ENCODE measurements at regions not wholly inside any gene's neighbourhood (a gene's known extent, or its start where the extent isn't known, plus 50 kb on each side); places are given as distances from the start of the nearest gene placed in this dataset.

GRCh38 chr3:182190056-182190455 lies 478.3 kb downstream of the SOX2 start:
- DNase-seq (no peak), ATAC-seq (replicated peaks) (no peak)
- Mint-ChIP-seq H3K27ac (no peak overlapping the region), H3K9me3 (peaks cover 0 to 2% of the 10 kb centered on the region in 2 donors), H3K27me3 (no peaks in the 10 kb centered on the region), H3K4me1 (no peaks in the 10 kb centered on the region), H3K4me3 (no peak overlapping the region), H3K36me3 (no peaks in the 10 kb centered on the region)

GRCh38 chr3:182198345-182198744 lies 486.6 kb downstream of the SOX2 start:
- Mint-ChIP-seq H3K4me3 (no peak overlapping the region), H3K27me3 (no peaks in the 10 kb centered on the region), H3K9me3 (no peaks in the 10 kb centered on the region), H3K36me3 (no peaks in the 10 kb centered on the region), H3K4me1 (no peaks in the 10 kb centered on the region), H3K27ac (no peak overlapping the region)
- DNase-seq (no peak), ATAC-seq (replicated peaks) (no peak)

DNA sequence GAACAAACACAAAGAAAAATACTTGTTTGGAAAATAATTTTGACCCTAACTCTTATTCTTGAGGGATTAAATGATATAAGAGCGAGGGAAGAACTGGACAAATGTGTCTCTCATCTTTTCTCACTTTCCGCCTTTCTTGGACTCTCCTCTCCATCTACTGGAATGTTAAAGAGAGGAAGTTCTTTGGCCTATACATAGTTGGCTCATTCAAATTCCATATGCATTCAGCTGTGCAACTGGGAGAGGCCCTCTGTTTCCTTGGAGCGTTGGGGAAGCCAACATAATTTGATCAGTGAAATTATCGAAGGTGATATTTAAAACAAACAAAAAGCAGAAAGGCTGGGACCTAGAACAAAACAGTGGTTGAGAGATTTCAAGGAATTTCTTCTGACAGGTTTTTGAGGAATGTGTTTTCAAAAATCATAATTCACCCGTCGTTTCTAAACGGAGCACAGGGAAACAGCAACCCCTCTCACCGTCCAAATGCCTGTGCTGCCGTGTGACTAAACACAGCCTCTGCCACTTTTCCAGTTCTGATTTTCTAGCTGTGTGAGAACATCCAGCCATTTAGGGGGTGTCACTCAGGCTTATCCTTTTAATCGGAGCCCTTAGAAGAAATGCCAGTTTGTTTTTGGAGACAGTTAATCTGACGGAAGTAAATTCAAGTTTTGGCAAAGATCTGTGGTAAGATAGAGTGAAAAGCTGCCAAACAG lies 489.9 kb downstream of the SOX2 start:
- no peak for DNase-seq
- Mint-ChIP-seq H3K9me3 (peaks cover 4 to 5% of the 10 kb centered on the region in 2 donors), H3K36me3 (no peaks in the 10 kb centered on the region), H3K4me1 (no peaks in the 10 kb centered on the region), H3K27ac (no peak overlapping the region), H3K4me3 (no peak overlapping the region), H3K27me3 (peaks cover 5% of the 10 kb centered on the region in 2 donors)
- no peak for ATAC-seq (replicated peaks)

DNA sequence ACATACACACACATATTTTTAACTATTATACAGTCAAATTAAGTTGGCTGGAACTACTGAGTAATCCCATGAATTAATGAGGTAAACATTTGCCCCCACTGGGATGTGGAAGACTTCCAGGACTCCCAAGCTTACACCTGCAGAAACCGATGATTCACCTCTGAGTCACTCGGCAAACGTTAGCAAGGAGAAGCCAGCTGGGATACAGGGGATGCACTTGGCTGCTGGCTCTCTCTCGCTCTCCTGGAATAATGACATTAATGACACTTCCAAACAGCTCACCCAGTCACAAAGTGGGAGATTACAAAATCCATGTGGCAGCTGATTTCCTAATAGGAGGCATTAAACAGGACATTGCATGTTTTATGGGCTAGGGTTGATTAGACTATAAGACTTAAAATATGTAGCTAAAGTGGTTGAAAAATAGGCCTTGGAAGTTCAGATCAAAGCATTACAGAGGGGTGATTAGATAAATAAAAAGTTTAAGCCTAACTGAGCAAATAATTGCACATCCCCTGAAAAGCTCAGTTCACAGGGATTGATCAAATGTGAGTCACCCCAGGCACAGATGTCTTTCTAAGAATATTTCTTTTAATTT lies 500.9 kb downstream of the SOX2 start:
- no peaks in the 10 kb centered on the region for H3K27me3 Mint-ChIP-seq
- no peak overlapping the region for H3K4me3 Mint-ChIP-seq
- no peaks in the 10 kb centered on the region for H3K4me1 Mint-ChIP-seq
- H3K36me3 Mint-ChIP-seq: no peaks in the 10 kb centered on the region
- DNase-seq: no peak
- H3K27ac Mint-ChIP-seq: no peak overlapping the region
- ATAC-seq (replicated peaks): no peak
- peaks cover 0 to 2% of the 10 kb centered on the region in 2 donors for H3K9me3 Mint-ChIP-seq

GRCh38 chr3:182214416-182214815 lies 502.7 kb downstream of the SOX2 start:
- ATAC-seq (replicated peaks) (no peak), DNase-seq (no peak)
- Mint-ChIP-seq H3K4me3 (no peak overlapping the region), H3K9me3 (peaks cover 0 to 2% of the 10 kb centered on the region in 2 donors), H3K27ac (no peak overlapping the region), H3K36me3 (no peaks in the 10 kb centered on the region), H3K27me3 (no peaks in the 10 kb centered on the region), H3K4me1 (no peaks in the 10 kb centered on the region)

- Mint-ChIP-seq H3K27me3 (no peaks in the 10 kb centered on the region), H3K4me1 (no peaks in the 10 kb centered on the region), H3K4me3 (no peak overlapping the region), H3K36me3 (no peaks in the 10 kb centered on the region), H3K9me3 (no peaks in the 10 kb centered on the region), H3K27ac (no peak overlapping the region)
- ATAC-seq (replicated peaks) (no peak), DNase-seq (no peak)
Measured at GRCh38 chr3:182215881-182216280, 504.2 kb downstream of the SOX2 start.

- H3K27me3 Mint-ChIP-seq: no peaks in the 10 kb centered on the region
- no peaks in the 10 kb centered on the region for H3K36me3 Mint-ChIP-seq
Measured at GRCh38 chr3:182216311-182216970, 504.7 kb downstream of the SOX2 start.

GRCh38 chr3:182220013-182220412 lies 508.3 kb downstream of the SOX2 start:
- Mint-ChIP-seq H3K4me1 (no peaks in the 10 kb centered on the region), H3K36me3 (no peaks in the 10 kb centered on the region), H3K27me3 (no peaks in the 10 kb centered on the region), H3K9me3 (no peaks in the 10 kb centered on the region), H3K27ac (no peak overlapping the region), H3K4me3 (no peak overlapping the region)
- ATAC-seq (replicated peaks) (no peak), DNase-seq (no peak)

More at GRCh38 chr3:182216311-182216970, 504.7 kb downstream of the SOX2 start:
- no peaks in the 10 kb centered on the region for H3K4me1 Mint-ChIP-seq
- no peak overlapping the region for H3K4me3 Mint-ChIP-seq
- no peak overlapping the region for H3K27ac Mint-ChIP-seq
- DNase-seq: no peak
- ATAC-seq (replicated peaks): no peak
- H3K9me3 Mint-ChIP-seq: no peaks in the 10 kb centered on the region

DNA sequence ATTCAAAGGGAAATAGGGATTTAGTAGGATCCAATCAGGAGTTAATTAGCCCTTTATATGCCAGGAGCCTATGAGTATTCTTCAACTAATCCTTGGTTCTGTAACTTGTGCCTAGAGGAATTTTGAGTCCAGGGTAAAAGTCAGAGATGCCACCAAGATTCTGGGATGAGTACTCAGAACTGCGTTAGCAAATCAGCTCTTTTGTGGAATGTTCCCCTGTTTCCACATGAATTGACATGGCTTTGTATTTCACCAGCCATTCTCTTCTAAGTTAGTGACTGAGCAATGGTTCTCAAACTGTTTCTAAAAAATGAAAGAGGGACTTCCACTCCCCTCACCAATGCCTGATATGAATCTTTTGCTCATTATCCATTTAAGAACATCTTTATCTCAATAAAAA lies 508.7 kb downstream of the SOX2 start:
- Mint-ChIP-seq H3K27me3 (no peaks in the 10 kb centered on the region), H3K36me3 (no peaks in the 10 kb centered on the region), H3K27ac (no peak overlapping the region), H3K4me1 (no peaks in the 10 kb centered on the region), H3K9me3 (peaks cover 0 to 3% of the 10 kb centered on the region in 2 donors), H3K4me3 (no peak overlapping the region)
- ATAC-seq (replicated peaks) (no peak), DNase-seq (no peak)

DNA sequence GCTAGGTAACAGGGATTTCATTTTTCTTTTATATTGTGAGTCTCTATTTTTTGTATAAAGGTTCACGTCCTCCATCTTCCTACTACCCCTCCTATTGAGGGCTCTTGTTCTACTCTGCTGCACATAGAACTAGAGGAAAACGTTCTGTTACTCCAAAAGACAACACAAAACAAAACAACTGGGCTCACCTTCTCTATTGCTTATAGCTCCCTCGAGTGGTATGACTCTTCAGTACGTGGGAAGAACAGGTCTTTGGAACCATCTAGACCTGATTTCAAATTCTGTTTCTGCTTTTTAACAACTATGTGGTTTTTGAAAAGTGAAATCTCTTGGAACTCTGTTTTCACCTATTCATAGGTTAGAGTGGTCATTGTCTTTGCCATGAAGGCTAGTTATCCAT lies 515.3 kb downstream of the SOX2 start:
- H3K4me1 Mint-ChIP-seq: no peaks in the 10 kb centered on the region
- H3K36me3 Mint-ChIP-seq: no peaks in the 10 kb centered on the region
- H3K27ac Mint-ChIP-seq: no peak overlapping the region
- no peaks in the 10 kb centered on the region for H3K27me3 Mint-ChIP-seq
- DNase-seq: no peak
- ATAC-seq (replicated peaks): no peak
- H3K4me3 Mint-ChIP-seq: no peak overlapping the region
- H3K9me3 Mint-ChIP-seq: peaks cover 0 to 3% of the 10 kb centered on the region in 2 donors

- Mint-ChIP-seq H3K9me3 (no peaks in the 10 kb centered on the region), H3K27me3 (no peaks in the 10 kb centered on the region), H3K36me3 (no peaks in the 10 kb centered on the region), H3K4me3 (no peak overlapping the region), H3K4me1 (no peaks in the 10 kb centered on the region), H3K27ac (no peak overlapping the region)
- ATAC-seq (replicated peaks) (no peak), DNase-seq (no peak)
Measured at GRCh38 chr3:182233405-182233804, 521.7 kb downstream of the SOX2 start.

- Mint-ChIP-seq H3K4me3 (no peak overlapping the region), H3K9me3 (no peaks in the 10 kb centered on the region), H3K27me3 (no peaks in the 10 kb centered on the region), H3K27ac (no peak overlapping the region), H3K36me3 (no peaks in the 10 kb centered on the region), H3K4me1 (no peaks in the 10 kb centered on the region)
- no peak for DNase-seq
- no peak for ATAC-seq (replicated peaks)
Measured at GRCh38 chr3:182233957-182234356, 522.2 kb downstream of the SOX2 start.

- no peak for DNase-seq
- no peak for ATAC-seq (replicated peaks)
- H3K27me3 Mint-ChIP-seq: no peaks in the 10 kb centered on the region
- H3K4me1 Mint-ChIP-seq: no peaks in the 10 kb centered on the region
- no peak overlapping the region for H3K27ac Mint-ChIP-seq
- H3K4me3 Mint-ChIP-seq: no peak overlapping the region
- H3K9me3 Mint-ChIP-seq: no peaks in the 10 kb centered on the region
- no peaks in the 10 kb centered on the region for H3K36me3 Mint-ChIP-seq
Measured at GRCh38 chr3:182234881-182235280, 523.2 kb downstream of the SOX2 start.

DNA sequence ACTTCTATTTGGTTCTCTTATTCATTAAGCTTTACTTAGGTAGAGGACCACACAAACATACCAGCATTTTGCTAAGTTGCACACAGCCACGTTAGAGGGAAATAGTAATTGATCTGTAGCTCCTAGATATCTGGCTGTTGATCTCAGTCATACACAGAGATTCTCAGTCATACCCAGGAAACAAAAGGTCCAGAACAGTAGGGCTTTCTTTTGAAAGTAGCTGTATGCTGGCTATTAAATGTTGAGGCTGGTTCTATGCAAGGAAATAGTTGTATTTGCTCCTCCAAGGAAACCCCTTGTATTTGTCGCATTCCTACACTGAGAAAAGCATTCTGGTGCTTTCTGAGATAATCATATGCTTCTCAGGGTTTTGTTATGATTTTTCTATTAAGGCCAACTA lies 523.8 kb downstream of the SOX2 start:
- ATAC-seq (replicated peaks) (no peak), DNase-seq (no peak)
- Mint-ChIP-seq H3K27me3 (no peaks in the 10 kb centered on the region), H3K4me3 (no peak overlapping the region), H3K27ac (no peak overlapping the region), H3K4me1 (no peaks in the 10 kb centered on the region), H3K36me3 (no peaks in the 10 kb centered on the region), H3K9me3 (no peaks in the 10 kb centered on the region)

DNA sequence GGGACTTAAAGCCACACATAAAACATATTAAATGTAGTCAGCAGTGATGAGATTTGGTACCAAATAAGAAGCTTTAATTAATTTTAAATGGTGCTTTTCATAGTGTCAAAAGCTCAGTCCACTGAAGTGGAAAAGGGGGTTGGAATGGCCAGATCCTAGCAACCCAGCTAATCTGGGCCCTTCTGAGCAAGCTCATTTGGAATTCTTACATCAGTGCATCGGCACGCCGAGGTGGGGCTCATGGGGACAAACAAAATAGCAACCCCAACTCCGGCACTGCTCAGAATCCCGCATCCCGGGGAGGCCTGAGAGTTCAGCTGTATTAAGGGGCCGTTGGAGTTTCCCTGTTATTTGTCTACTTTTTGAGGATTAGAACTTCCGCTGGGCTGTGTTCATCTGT lies 526.4 kb downstream of the SOX2 start:
- Mint-ChIP-seq H3K27ac (no peak overlapping the region), H3K4me1 (no peaks in the 10 kb centered on the region), H3K27me3 (no peaks in the 10 kb centered on the region), H3K36me3 (no peaks in the 10 kb centered on the region), H3K4me3 (no peak overlapping the region), H3K9me3 (no peaks in the 10 kb centered on the region)
- DNase-seq (no peak), ATAC-seq (replicated peaks) (no peak)
